Esophagus mucosa (tissue), 1 donor: ENCODE measurements at regions not wholly inside any gene's neighbourhood (a gene's known extent, or its start where the extent isn't known, plus 50 kb on each side); places are given as distances from the start of the nearest gene placed in this dataset.
A peak's percentile ranks its signal among the peaks of the same experiment; 100 is the strongest.
"Not testable (repeated sequence)": the region's sequence is repeated elsewhere in the genome, so short reads cannot be mapped to it uniquely, and the experiment has no call there.

Experiments
- ATAC-seq: fragments of 200-7000 bp; cut with Tn5 transposase; one replicate; pipeline ENCODE4 v1.9.1; 2020
- donor health status: DM: yes; HTN: yes; CAD: no.

- ATAC-seq = peak; percentile 23
Measured at GRCh38 chr6:113782636-113783035, 74.5 kb upstream of the MARCKS start.

- peak; percentile 59 for ATAC-seq
Measured at GRCh38 chr6:113786168-113786567, 71.0 kb upstream of the MARCKS start.

GRCh38 chr6:113788586-113788985 lies 68.6 kb upstream of the MARCKS start:
- ATAC-seq = no peak

- not testable (repeated sequence) for ATAC-seq
Measured at GRCh38 chr6:113791225-113791624, 65.9 kb upstream of the MARCKS start.

GRCh38 chr6:113795371-113795770 lies 61.8 kb upstream of the MARCKS start:
- not testable (repeated sequence) for ATAC-seq

GRCh38 chr6:113796038-113796437 lies 61.1 kb upstream of the MARCKS start:
- peak; percentile 38 for ATAC-seq

- ATAC-seq = no peak
Measured at GRCh38 chr6:113802779-113803178, 54.4 kb upstream of the MARCKS start.

- ATAC-seq = no peak
Measured at GRCh38 chr6:113805173-113805790, 51.9 kb upstream of the MARCKS start.

GRCh38 chr6:113805811-113806495 lies 51.2 kb upstream of the MARCKS start:
- ATAC-seq = no peak
